C4-2B (cell line): ENCODE measurements at regions not wholly inside any gene's neighbourhood (a gene's known extent, or its start where the extent isn't known, plus 50 kb on each side); places are given as distances from the start of the nearest gene placed in this dataset.

Experiments used
- ZFX ChIP-seq: fragments of 450-650 bp; IDR thresholded peaks from 2 replicates; pipeline ENCODE4 v1.6.1; 2017
- TF ChIP-seq, protein P1 (sequence below): fragments of 450-650 bp; conservative IDR thresholded peaks from 2 replicates; pipeline ENCODE4 v1.5.1; 2017; ENCODE audit warnings: mild to moderate bottlenecking

DNA sequence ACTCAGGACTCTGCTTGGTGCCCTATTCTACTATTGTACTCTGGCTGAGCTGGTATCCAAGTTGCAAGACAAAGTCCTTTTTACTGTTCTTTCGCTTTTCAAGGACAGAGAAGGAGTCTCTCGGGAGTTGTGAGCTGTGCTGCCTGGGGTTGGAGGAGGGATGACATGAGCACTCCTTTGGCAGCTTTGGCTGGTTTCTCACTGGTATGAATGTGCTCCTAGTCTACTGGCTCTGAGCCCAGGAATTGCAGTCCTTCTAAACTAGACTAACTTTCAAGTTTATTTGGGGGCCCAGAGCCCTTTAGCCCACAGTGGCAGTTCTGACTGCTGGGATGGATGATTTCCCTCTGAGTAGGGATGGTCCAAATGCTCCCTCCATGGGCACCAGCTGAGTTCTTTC, 997.1 kb downstream of the RAB28 start:
- TF ChIP-seq ZFX: no peak
- TF ChIP-seq, protein P1, sequence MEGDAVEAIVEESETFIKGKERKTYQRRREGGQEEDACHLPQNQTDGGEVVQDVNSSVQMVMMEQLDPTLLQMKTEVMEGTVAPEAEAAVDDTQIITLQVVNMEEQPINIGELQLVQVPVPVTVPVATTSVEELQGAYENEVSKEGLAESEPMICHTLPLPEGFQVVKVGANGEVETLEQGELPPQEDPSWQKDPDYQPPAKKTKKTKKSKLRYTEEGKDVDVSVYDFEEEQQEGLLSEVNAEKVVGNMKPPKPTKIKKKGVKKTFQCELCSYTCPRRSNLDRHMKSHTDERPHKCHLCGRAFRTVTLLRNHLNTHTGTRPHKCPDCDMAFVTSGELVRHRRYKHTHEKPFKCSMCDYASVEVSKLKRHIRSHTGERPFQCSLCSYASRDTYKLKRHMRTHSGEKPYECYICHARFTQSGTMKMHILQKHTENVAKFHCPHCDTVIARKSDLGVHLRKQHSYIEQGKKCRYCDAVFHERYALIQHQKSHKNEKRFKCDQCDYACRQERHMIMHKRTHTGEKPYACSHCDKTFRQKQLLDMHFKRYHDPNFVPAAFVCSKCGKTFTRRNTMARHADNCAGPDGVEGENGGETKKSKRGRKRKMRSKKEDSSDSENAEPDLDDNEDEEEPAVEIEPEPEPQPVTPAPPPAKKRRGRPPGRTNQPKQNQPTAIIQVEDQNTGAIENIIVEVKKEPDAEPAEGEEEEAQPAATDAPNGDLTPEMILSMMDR: no peak
